Gastrocnemius medialis (tissue), 4 donors: ENCODE measurements at regions not wholly inside any gene's neighbourhood (a gene's known extent, or its start where the extent isn't known, plus 50 kb on each side); places are given as distances from the start of the nearest gene placed in this dataset.

Source experiments
- ATAC-seq, 2 donors: fragments of 150-250 bp; one replicate each; pipeline ENCODE4 v1.9.1; 2016
- DNase-seq, 2 donors: peaks; one replicate each; pipeline ENCODE4 v3.0.0-alpha.2; 2019
- H3K27ac ChIP-seq, 4 donors: fragments of 200-600 bp; sonication (generic); 1 replicate in 1 of 4; 2 replicates in 3 of 4; pipeline ENCODE4 v1.5.1; 2016 to 2018; ENCODE audit warnings: mild to moderate bottlenecking in 2 of 4, moderate library complexity in 1 of 4
- H3K27me3 ChIP-seq, 3 donors: fragments of 200-600 bp; sonication (generic) in 2 of 3; 1 replicate in 1 of 3; 2 replicates in 2 of 3; pipeline versions ENCODE4 v1.5.1 to v1.6.0; 2016 to 2019; ENCODE audit warnings: mild to moderate bottlenecking in 1 of 3, moderate library complexity in 1 of 3
- H3K36me3 ChIP-seq, 2 donors: fragments of 200-600 bp; sonication (generic) in 1 of 2; one replicate each; pipeline ENCODE4 v1.5.1; 2017 to 2018
- H3K4me1 ChIP-seq, 2 donors: fragments of 200-600 bp; sonication (generic) in 1 of 2; one replicate each; pipeline ENCODE4 v1.5.1; 2016 to 2017; ENCODE audit warnings: mild to moderate bottlenecking in 2 of 2
- H3K4me3 ChIP-seq, 4 donors: fragments of 200-600 bp; sonication (generic) in 3 of 4; 1 replicate in 1 of 4; 2 replicates in 3 of 4; pipeline ENCODE4 v1.5.1; 2016 to 2019; ENCODE audit warnings: mild to moderate bottlenecking in 2 of 4
- H3K9me3 ChIP-seq, 3 donors: fragments of 200-600 bp; sonication (generic) in 2 of 3; 1 replicate in 1 of 3; 2 replicates in 2 of 3; pipeline ENCODE4 v1.5.1; 2016 to 2019
- CTCF ChIP-seq, 5 experiments: fragments of 450-650 bp in 3 of 5; fragments of 200-600 bp in 2 of 5; sonication (generic) in 2 of 5; IDR thresholded peaks in 4 of 5; conservative IDR thresholded peaks in 1 of 5; 1 replicate in 4 of 5; 2 replicates in 1 of 5; pipeline ENCODE4 v1.5.1; 2016 to 2019; ENCODE audit warnings: antibody characterized with exemption in 5 of 5, mild to moderate bottlenecking in 3 of 5, moderate library complexity in 3 of 5
- POLR2A ChIP-seq, 2 donors: fragments of 450-650 bp; IDR thresholded peaks; one replicate each; pipeline ENCODE4 v1.6.1; 2017; ENCODE audit warnings: antibody characterized with exemption in 2 of 2, mild to moderate bottlenecking in 2 of 2, moderate library complexity in 2 of 2
- in situ Hi-C, 4 donors: fragments of 200-750 bp; cut with MboI; loops; one replicate each; pipeline versions ENCODE4 v1.15.0 to v1.8.0; 2017; ENCODE audit warnings: low sequenced_read_pairs in 4 of 4
- intact Hi-C: fragments of 100-400 bp; cut with DNase I; formaldehyde crosslinking; loops from one replicate; pipeline ENCODE4 v1.15.1; 2023; ENCODE audit warnings: low total_unique reads

GRCh38 chr3:110390372-110390771 lies 681.2 kb upstream of the NECTIN3 start:
- Histone ChIP-seq H3K4me1 (no peaks in the 10 kb centered on the region), H3K27ac (no peak overlapping the region), H3K36me3 (no peaks in the 10 kb centered on the region), H3K9me3 (no peaks in the 10 kb centered on the region), H3K27me3 (no peaks in the 10 kb centered on the region), H3K4me3 (no peak overlapping the region)
- intact Hi-C loops (no loop called here), in situ Hi-C loops (no loop called here)
- no peak for ATAC-seq
- no peak for TF ChIP-seq POLR2A (IDR thresholded peaks at IDR 0.05)
- no peak for DNase-seq

GRCh38 chr3:110391042-110391441 lies 680.6 kb upstream of the NECTIN3 start:
- no peak overlapping the region for H3K27ac ChIP-seq
- in situ Hi-C loops: no loop called here
- no peaks in the 10 kb centered on the region for H3K4me1 ChIP-seq
- no peak for DNase-seq
- H3K27me3 ChIP-seq: no peaks in the 10 kb centered on the region
- intact Hi-C loops: no loop called here
- no peak for ATAC-seq
- TF ChIP-seq CTCF (IDR thresholded peaks at IDR 0.05 in 4 of 5, conservative IDR thresholded peaks at IDR 0.05 in 1 of 5) (no peak), POLR2A (IDR thresholded peaks at IDR 0.05) (no peak)
- H3K9me3 ChIP-seq: no peaks in the 10 kb centered on the region
- no peaks in the 10 kb centered on the region for H3K36me3 ChIP-seq
- H3K4me3 ChIP-seq: no peak overlapping the region

- no peaks in the 10 kb centered on the region for H3K27me3 ChIP-seq
- H3K36me3 ChIP-seq: no peaks in the 10 kb centered on the region
- ATAC-seq (no peak), DNase-seq (no peak)
- H3K4me1 ChIP-seq: no peaks in the 10 kb centered on the region
- no peak overlapping the region for H3K4me3 ChIP-seq
- H3K9me3 ChIP-seq: no peaks in the 10 kb centered on the region
- in situ Hi-C loops (no loop called here), intact Hi-C loops (no loop called here)
- no peak overlapping the region for H3K27ac ChIP-seq
- TF ChIP-seq POLR2A (IDR thresholded peaks at IDR 0.05) (no peak), CTCF (IDR thresholded peaks at IDR 0.05 in 4 of 5, conservative IDR thresholded peaks at IDR 0.05 in 1 of 5) (no peak)
These were observed 679.8 kb upstream of the NECTIN3 start for GRCh38 chr3:110391640-110392395.

- intact Hi-C loops (no loop called here), in situ Hi-C loops (no loop called here)
- Histone ChIP-seq H3K27me3 (no peaks in the 10 kb centered on the region), H3K27ac (no peak overlapping the region), H3K4me1 (no peaks in the 10 kb centered on the region), H3K9me3 (no peaks in the 10 kb centered on the region), H3K36me3 (no peaks in the 10 kb centered on the region), H3K4me3 (no peak overlapping the region)
- ATAC-seq (no peak), DNase-seq (no peak)
- TF ChIP-seq CTCF (IDR thresholded peaks at IDR 0.05 in 4 of 5, conservative IDR thresholded peaks at IDR 0.05 in 1 of 5): no peak
- TF ChIP-seq POLR2A (IDR thresholded peaks at IDR 0.05): no peak
These were observed 677.7 kb upstream of the NECTIN3 start for GRCh38 chr3:110393941-110394340.

GRCh38 chr3:110397115-110397514 lies 674.5 kb upstream of the NECTIN3 start:
- TF ChIP-seq CTCF (IDR thresholded peaks at IDR 0.05 in 4 of 5, conservative IDR thresholded peaks at IDR 0.05 in 1 of 5) (no peak), POLR2A (IDR thresholded peaks at IDR 0.05) (no peak)
- H3K4me3 ChIP-seq: no peak overlapping the region

More at GRCh38 chr3:110397115-110397514, 674.5 kb upstream of the NECTIN3 start:
- DNase-seq: no peak
- in situ Hi-C loops (no loop called here), intact Hi-C loops (no loop called here)
- no peak for ATAC-seq
- H3K27me3 ChIP-seq: no peaks in the 10 kb centered on the region
- no peaks in the 10 kb centered on the region for H3K4me1 ChIP-seq
- no peak overlapping the region for H3K27ac ChIP-seq
- no peaks in the 10 kb centered on the region for H3K36me3 ChIP-seq
- H3K9me3 ChIP-seq: no peaks in the 10 kb centered on the region
